Upper lobe of right lung (tissue), 1 donor: ENCODE measurements at regions not wholly inside any gene's neighbourhood (a gene's known extent, or its start where the extent isn't known, plus 50 kb on each side); places are given as distances from the start of the nearest gene placed in this dataset.

Experiments used
- ATAC-seq: fragments of 200-7000 bp; cut with Tn5 transposase; one replicate; pipeline ENCODE4 v1.9.1; 2020; ENCODE audit warnings: mild to moderate bottlenecking, moderate library complexity
- DNase-seq: peaks from one replicate; pipeline ENCODE4 v3.0.0-alpha.2; 2020
- H3K27ac ChIP-seq: fragments of 200-600 bp; one replicate; pipeline ENCODE4 v1.8.0; 2022
- H3K27me3 ChIP-seq: fragments of 200-600 bp; one replicate; pipeline ENCODE4 v1.8.0; 2022; ENCODE audit warnings: mild to moderate bottlenecking
- H3K36me3 ChIP-seq: fragments of 200-600 bp; one replicate; pipeline ENCODE4 v1.8.0; 2022
- H3K4me1 ChIP-seq: fragments of 200-600 bp; one replicate; pipeline ENCODE4 v1.8.0; 2022
- H3K4me3 ChIP-seq: fragments of 200-600 bp; one replicate; pipeline ENCODE4 v1.8.0; 2022; ENCODE audit warnings: mild to moderate bottlenecking
- H3K9me3 ChIP-seq: fragments of 200-600 bp; one replicate; pipeline ENCODE4 v1.8.0; 2022
- intact Hi-C: fragments of 100-400 bp; cut with DNase I; formaldehyde crosslinking; loops from one replicate; pipeline ENCODE4 v1.11.0; 2022
- TF ChIP-seq, protein P1 (sequence below): fragments of 200-600 bp; IDR thresholded peaks from one replicate; pipeline ENCODE4 v1.8.0; 2022; ENCODE audit warnings: antibody characterized with exemption
- donor health status: DM: no; HTN: yes; CAD: no; lungs with severe emphysema.

DNA sequence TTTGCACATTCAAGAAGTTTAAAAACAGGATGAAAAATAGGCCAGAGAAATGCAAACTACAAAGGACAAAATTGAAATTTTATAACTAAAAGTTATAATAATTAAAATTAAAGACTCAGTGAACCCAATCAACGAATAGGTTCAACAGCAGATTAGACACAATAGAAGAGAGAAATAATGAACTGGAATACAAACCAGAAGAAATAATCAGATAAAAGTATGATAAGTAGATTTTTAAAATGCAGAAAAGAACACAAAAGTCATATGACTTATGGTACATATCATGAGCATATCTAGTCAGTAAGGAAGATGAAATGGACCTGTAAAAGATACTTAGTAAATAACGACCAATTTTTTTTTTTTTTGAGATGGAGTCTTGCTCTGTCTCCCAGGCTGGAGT, 108.1 kb upstream of the COG2 start:
- no peaks in the 10 kb centered on the region for H3K27me3 ChIP-seq
- H3K27ac ChIP-seq, result no peak overlapping the region
- no peak overlapping the region for H3K4me3 ChIP-seq
- intact Hi-C loops, result no loop called here
- peaks cover 3% of the 10 kb centered on the region for H3K9me3 ChIP-seq
- H3K4me1 ChIP-seq, result no peaks in the 10 kb centered on the region
- no peak for ATAC-seq
- TF ChIP-seq, protein P1, sequence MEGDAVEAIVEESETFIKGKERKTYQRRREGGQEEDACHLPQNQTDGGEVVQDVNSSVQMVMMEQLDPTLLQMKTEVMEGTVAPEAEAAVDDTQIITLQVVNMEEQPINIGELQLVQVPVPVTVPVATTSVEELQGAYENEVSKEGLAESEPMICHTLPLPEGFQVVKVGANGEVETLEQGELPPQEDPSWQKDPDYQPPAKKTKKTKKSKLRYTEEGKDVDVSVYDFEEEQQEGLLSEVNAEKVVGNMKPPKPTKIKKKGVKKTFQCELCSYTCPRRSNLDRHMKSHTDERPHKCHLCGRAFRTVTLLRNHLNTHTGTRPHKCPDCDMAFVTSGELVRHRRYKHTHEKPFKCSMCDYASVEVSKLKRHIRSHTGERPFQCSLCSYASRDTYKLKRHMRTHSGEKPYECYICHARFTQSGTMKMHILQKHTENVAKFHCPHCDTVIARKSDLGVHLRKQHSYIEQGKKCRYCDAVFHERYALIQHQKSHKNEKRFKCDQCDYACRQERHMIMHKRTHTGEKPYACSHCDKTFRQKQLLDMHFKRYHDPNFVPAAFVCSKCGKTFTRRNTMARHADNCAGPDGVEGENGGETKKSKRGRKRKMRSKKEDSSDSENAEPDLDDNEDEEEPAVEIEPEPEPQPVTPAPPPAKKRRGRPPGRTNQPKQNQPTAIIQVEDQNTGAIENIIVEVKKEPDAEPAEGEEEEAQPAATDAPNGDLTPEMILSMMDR, result no peak
- no peaks in the 10 kb centered on the region for H3K36me3 ChIP-seq
- DNase-seq, result no peak

DNA sequence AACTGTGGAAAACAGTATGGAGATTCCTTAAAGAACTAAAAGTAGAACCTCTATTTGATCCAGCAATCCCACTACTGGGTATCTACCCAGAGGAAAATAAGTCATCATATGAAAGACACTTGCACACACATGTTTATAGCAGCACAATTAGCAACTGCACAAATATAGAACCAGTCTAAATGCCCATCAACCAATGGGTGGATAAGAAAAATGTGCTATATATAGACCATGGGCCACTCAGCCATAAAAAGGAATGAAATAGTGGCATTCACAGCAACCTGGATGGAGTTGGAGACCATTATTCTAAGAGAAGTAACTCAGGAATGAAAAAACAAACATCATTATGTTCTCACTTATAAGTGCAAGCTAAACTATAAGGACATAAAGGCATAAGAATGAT, 105.0 kb upstream of the PGBD5 start:
- ATAC-seq, result no peak
- H3K4me1 ChIP-seq, result no peaks in the 10 kb centered on the region
- TF ChIP-seq, protein P1, result no peak
- intact Hi-C loops, result no loop called here
- no peaks in the 10 kb centered on the region for H3K36me3 ChIP-seq
- H3K9me3 ChIP-seq, result peaks cover 3% of the 10 kb centered on the region
- H3K27me3 ChIP-seq, result no peaks in the 10 kb centered on the region
- no peak overlapping the region for H3K4me3 ChIP-seq
- DNase-seq, result no peak
- H3K27ac ChIP-seq, result no peak overlapping the region

DNA sequence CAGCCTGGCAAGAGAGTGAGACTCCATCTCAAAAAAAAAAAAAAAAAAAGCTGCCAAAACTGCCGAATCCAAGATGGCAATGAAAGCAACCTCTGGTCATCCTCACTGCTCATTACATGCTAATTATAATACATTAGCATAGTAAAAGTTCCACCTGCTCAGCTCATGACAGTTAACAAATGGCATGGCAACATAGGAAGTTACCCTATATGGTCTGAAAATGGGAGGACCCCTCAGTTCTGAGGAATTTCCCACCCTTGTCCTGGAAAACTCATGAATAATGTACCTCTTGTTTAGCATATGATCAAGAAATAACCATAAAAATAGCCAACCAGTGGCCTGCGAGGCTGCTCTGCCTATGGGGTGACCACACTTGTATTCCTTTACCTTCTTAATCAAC, 93.1 kb upstream of the PGBD5 start:
- H3K27me3 ChIP-seq, result no peaks in the 10 kb centered on the region
- TF ChIP-seq, protein P1, result no peak
- ATAC-seq, result no peak
- no peaks in the 10 kb centered on the region for H3K9me3 ChIP-seq
- no peaks in the 10 kb centered on the region for H3K36me3 ChIP-seq
- no peak for DNase-seq
- H3K4me1 ChIP-seq, result no peaks in the 10 kb centered on the region
- no peak overlapping the region for H3K4me3 ChIP-seq
- H3K27ac ChIP-seq, result no peak overlapping the region
- intact Hi-C loops, result no loop called here

DNA sequence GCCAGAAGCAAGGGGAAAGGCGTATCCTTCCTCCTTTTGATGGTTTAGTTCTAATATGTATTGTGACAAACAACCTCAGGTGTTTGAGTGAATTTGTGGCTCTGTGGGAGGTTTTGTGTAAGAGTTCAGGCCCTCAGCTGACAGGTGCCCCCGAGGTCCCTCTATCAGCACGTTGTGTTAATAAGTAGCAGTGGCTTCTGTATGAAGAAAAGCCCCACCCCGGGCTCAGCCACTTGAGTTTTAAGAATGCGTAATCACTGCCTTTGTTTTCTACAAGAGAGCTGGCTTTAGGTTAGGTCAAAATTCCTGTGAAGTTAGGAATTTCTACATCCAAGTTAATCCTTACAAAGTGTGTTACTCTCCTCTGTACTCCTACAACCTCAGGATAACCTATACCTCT, 92.4 kb upstream of the PGBD5 start:
- H3K27ac ChIP-seq, result no peak overlapping the region
- H3K27me3 ChIP-seq, result no peaks in the 10 kb centered on the region
- ATAC-seq (no peak), DNase-seq (no peak)
- H3K36me3 ChIP-seq, result no peaks in the 10 kb centered on the region
- no peaks in the 10 kb centered on the region for H3K9me3 ChIP-seq
- TF ChIP-seq, protein P1, result no peak
- intact Hi-C loops, result no loop called here
- H3K4me1 ChIP-seq, result no peaks in the 10 kb centered on the region
- H3K4me3 ChIP-seq, result no peak overlapping the region

DNA sequence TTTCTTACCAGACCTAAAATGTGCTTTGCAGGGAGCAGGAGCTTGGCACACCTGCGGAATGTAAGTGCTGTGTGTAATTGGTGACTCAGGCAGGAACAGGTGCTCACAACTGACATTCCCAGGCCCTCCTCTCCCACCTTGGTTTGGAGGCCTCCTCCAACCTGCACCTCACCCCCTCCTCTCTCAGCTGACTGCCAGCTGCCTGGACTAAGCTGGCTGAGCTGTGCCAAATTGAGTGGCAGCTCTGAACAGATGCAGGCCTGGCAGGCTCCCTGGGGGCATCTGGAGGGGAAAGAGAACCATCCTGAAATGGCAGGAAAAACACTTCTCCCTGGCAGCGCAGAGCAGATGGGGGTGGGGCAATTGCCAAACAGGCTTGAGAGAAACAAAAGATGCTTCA, 91.7 kb upstream of the PGBD5 start:
- Histone ChIP-seq H3K4me3 (no peak overlapping the region), H3K27ac (no peak overlapping the region), H3K36me3 (no peaks in the 10 kb centered on the region), H3K27me3 (no peaks in the 10 kb centered on the region), H3K4me1 (no peaks in the 10 kb centered on the region), H3K9me3 (no peaks in the 10 kb centered on the region)
- ATAC-seq, result peak; percentile 90
- TF ChIP-seq, protein P1, result no peak
- intact Hi-C loops, result no loop called here
- DNase-seq, result no peak

DNA sequence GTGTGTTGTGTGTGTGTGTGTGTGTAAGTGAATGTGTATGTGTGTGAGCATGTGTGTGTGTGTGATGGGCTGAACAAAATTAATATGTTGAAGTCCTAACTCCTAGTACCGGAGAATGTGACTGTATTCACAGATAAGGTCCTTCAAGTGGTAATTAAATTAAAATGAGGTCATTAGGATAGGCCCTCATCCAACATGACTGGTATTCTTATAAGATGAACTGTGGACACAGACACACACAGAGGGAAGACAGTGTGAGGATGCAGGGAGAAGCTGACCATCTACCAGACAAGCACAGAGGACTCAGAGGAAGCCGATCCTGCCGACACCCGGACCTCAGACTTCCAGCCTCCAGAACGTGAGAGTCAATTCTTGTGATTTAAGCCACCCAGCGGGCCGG, 91.2 kb upstream of the PGBD5 start:
- H3K27me3 ChIP-seq, result no peaks in the 10 kb centered on the region
- no peaks in the 10 kb centered on the region for H3K36me3 ChIP-seq
- no peaks in the 10 kb centered on the region for H3K4me1 ChIP-seq
- TF ChIP-seq, protein P1, result no peak
- no peak for DNase-seq
- no peak for ATAC-seq
- H3K4me3 ChIP-seq, result no peak overlapping the region
- intact Hi-C loops, result no loop called here
- H3K27ac ChIP-seq, result no peak overlapping the region
- H3K9me3 ChIP-seq, result no peaks in the 10 kb centered on the region
